Muscle of arm (tissue), 1 donor: ENCODE measurements at regions not wholly inside any gene's neighbourhood (a gene's known extent, or its start where the extent isn't known, plus 50 kb on each side); places are given as distances from the start of the nearest gene placed in this dataset.

Source experiments
- DNase-seq: peaks from one replicate; pipeline ENCODE4 v3.0.0-alpha.2; 2013

GRCh38 chr4:185071236-185071811 lies 53.0 kb downstream of the HELT start:
- peak; percentile 10 for DNase-seq

GRCh38 chr4:185079271-185079905 lies 61.1 kb downstream of the HELT start:
- DNase-seq: no peak

GRCh38 chr4:185080545-185080944 lies 62.3 kb downstream of the HELT start:
- no peak for DNase-seq

- DNase-seq: no peak
Observed at GRCh38 chr4:185082561-185082960, 60.5 kb upstream of the SLC25A4 start.

- no peak for DNase-seq
Observed at GRCh38 chr4:185086053-185086452, 57.0 kb upstream of the SLC25A4 start.

- DNase-seq: no peak
Observed at GRCh38 chr4:185088899-185089298, 54.2 kb upstream of the SLC25A4 start.

GRCh38 chr4:185090592-185090991 lies 52.5 kb upstream of the SLC25A4 start:
- no peak for DNase-seq

GRCh38 chr4:185092535-185093197 lies 50.4 kb upstream of the SLC25A4 start:
- DNase-seq: no peak
